HL-60 (cell line): ENCODE measurements at regions not wholly inside any gene's neighbourhood (a gene's known extent, or its start where the extent isn't known, plus 50 kb on each side); places are given as distances from the start of the nearest gene placed in this dataset.

ENCODE experiments used
- DNase-seq, 2 experiments: peaks; one replicate each; pipeline ENCODE4 v3.0.0-alpha.2; 2010 to 2020; ENCODE audit warnings: low read depth in 1 of 2, low spot score in 1 of 2
- H3K27ac ChIP-seq: fragments of 250-450 bp; sonication (Bioruptor Pico); replicated peaks from 2 replicates; pipeline ENCODE4 v1.5.1; 2020; ENCODE audit warnings: mild to moderate bottlenecking, moderate library complexity
- H3K27me3 ChIP-seq: fragments of 250-450 bp; sonication (Bioruptor Pico); 2 replicates; pipeline ENCODE4 v1.5.1; 2021; ENCODE audit warnings: mild to moderate bottlenecking, moderate library complexity; ENCODE audit not compliant: insufficient read depth, poor library complexity, severe bottlenecking
- H3K4me3 ChIP-seq: replicated peaks from 2 replicates; pipeline ENCODE4 v1.5.1; 2011; ENCODE audit warnings: mild to moderate bottlenecking, control low read depth, low read length; ENCODE audit not compliant: insufficient read depth
- GABPA ChIP-seq: IDR thresholded peaks from 2 replicates; pipeline ENCODE4 v1.6.1; 2012; ENCODE audit warnings: low read depth
- POLR2AphosphoS5 ChIP-seq: IDR thresholded peaks from 2 replicates; pipeline ENCODE4 v1.6.1; 2012; ENCODE audit warnings: low read depth
- SPI1 ChIP-seq: IDR thresholded peaks from 2 replicates; pipeline ENCODE4 v1.6.1; 2012; ENCODE audit warnings: low read depth, mild to moderate bottlenecking, borderline replicate concordance
- TF ChIP-seq, protein P1 (sequence below): IDR thresholded peaks from one replicate; pipeline ENCODE4 v1.5.1; 2011; ENCODE audit warnings: low read length, control low read depth, inconsistent platforms; ENCODE audit not compliant: insufficient read depth
- TF ChIP-seq, protein P2 (sequence below): IDR thresholded peaks from 2 replicates; pipeline ENCODE4 v1.6.1; 2012; ENCODE audit warnings: low read depth; ENCODE audit not compliant: insufficient replicate concordance

DNA sequence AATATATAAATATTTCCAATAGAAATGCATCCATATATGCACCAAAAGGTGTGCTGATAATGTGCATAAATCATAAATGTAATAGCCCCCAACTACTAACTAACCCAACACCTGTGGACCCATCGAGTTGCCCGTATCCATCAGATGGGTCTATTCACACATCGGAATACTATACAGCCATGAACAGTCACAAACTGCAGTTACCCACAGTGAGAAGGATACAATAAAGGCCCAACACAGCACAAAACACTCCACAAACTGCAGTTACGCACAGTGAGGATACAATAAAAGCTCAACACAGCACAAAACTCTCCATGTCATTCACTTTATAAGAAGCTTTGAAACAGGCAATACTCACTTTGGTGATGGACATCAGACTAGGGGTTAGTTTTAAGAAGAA, 145.3 kb upstream of the OTOS start:
- Histone ChIP-seq H3K27me3 (no peaks in the 10 kb centered on the region), H3K4me3 (no peak overlapping the region), H3K27ac (no peak overlapping the region)
- DNase-seq, result no peak
- TF ChIP-seq, protein P1, sequence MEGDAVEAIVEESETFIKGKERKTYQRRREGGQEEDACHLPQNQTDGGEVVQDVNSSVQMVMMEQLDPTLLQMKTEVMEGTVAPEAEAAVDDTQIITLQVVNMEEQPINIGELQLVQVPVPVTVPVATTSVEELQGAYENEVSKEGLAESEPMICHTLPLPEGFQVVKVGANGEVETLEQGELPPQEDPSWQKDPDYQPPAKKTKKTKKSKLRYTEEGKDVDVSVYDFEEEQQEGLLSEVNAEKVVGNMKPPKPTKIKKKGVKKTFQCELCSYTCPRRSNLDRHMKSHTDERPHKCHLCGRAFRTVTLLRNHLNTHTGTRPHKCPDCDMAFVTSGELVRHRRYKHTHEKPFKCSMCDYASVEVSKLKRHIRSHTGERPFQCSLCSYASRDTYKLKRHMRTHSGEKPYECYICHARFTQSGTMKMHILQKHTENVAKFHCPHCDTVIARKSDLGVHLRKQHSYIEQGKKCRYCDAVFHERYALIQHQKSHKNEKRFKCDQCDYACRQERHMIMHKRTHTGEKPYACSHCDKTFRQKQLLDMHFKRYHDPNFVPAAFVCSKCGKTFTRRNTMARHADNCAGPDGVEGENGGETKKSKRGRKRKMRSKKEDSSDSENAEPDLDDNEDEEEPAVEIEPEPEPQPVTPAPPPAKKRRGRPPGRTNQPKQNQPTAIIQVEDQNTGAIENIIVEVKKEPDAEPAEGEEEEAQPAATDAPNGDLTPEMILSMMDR, result no peak
- TF ChIP-seq SPI1 (no peak), POLR2AphosphoS5 (no peak), GABPA (no peak)
- TF ChIP-seq, protein P2, sequence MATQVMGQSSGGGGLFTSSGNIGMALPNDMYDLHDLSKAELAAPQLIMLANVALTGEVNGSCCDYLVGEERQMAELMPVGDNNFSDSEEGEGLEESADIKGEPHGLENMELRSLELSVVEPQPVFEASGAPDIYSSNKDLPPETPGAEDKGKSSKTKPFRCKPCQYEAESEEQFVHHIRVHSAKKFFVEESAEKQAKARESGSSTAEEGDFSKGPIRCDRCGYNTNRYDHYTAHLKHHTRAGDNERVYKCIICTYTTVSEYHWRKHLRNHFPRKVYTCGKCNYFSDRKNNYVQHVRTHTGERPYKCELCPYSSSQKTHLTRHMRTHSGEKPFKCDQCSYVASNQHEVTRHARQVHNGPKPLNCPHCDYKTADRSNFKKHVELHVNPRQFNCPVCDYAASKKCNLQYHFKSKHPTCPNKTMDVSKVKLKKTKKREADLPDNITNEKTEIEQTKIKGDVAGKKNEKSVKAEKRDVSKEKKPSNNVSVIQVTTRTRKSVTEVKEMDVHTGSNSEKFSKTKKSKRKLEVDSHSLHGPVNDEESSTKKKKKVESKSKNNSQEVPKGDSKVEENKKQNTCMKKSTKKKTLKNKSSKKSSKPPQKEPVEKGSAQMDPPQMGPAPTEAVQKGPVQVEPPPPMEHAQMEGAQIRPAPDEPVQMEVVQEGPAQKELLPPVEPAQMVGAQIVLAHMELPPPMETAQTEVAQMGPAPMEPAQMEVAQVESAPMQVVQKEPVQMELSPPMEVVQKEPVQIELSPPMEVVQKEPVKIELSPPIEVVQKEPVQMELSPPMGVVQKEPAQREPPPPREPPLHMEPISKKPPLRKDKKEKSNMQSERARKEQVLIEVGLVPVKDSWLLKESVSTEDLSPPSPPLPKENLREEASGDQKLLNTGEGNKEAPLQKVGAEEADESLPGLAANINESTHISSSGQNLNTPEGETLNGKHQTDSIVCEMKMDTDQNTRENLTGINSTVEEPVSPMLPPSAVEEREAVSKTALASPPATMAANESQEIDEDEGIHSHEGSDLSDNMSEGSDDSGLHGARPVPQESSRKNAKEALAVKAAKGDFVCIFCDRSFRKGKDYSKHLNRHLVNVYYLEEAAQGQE, result no peak

DNA sequence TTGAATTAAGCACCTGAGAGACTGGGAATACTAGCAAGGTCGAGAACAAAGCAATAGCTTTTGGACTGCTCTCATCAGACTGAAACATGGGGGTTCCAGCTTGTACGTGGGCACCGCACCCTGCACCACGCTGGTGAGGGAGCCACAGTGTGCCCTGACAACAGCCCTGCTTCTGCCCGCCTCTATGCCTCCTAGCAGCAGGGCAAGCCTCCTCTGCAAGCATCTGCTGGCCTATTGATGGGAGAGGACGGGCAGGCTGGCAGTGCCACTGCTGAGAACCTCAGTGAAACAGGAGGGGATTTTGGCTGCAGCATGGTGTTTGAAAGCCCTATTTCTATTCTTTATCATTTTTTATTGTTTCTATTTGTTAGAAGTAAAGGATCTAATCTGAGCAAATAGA, 146.1 kb upstream of the OTOS start:
- Histone ChIP-seq H3K27ac (no peak overlapping the region), H3K4me3 (no peak overlapping the region), H3K27me3 (no peaks in the 10 kb centered on the region)
- TF ChIP-seq, protein P2, result no peak
- TF ChIP-seq GABPA (no peak), POLR2AphosphoS5 (no peak), SPI1 (no peak)
- TF ChIP-seq, protein P1, result no peak
- DNase-seq, result no peak

DNA sequence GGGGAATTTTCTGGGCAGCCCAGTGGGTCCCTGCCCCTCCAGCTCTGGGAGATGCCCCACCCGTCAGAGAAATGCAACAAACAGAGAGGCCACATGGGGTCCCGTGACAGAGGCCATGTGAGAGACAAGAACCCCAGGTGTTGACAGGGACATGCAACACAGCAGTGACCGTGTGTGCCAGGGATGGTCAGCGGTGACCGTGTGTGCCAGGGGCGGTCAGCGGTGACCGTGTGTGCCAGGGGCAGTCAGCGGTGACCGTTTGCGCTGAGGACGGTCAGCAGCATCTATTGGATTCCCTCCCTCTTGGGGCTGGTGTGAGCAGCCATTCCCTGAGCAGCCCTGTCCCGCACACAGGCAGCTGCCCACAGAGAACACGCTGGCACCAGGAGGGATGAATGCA, 146.6 kb upstream of the OTOS start:
- H3K27ac ChIP-seq, result no peak overlapping the region
- no peaks in the 10 kb centered on the region for H3K27me3 ChIP-seq
- no peak for DNase-seq
- H3K4me3 ChIP-seq, result no peak overlapping the region
- TF ChIP-seq GABPA (no peak), SPI1 (no peak), POLR2AphosphoS5 (no peak)
- TF ChIP-seq, protein P2, result no peak
- TF ChIP-seq, protein P1, result no peak
